K562 (cell line): ENCODE measurements at regions not wholly inside any gene's neighbourhood (a gene's known extent, or its start where the extent isn't known, plus 50 kb on each side); places are given as distances from the start of the nearest gene placed in this dataset.

Experiments used
- COPS2 ChIP-seq: fragments of 450-650 bp; conservative IDR thresholded peaks from 2 replicates; pipeline ENCODE4 v1.6.1; 2016; ENCODE audit warnings: mild to moderate bottlenecking, moderate library complexity
- MGA ChIP-seq: fragments of 450-650 bp; IDR thresholded peaks from 2 replicates; pipeline ENCODE4 v1.6.1; 2016; ENCODE audit warnings: mild to moderate bottlenecking, moderate library complexity
- ZNF318 ChIP-seq, 2 experiments: fragments of 450-650 bp; IDR thresholded peaks; 2 replicates each; pipeline ENCODE4 v1.6.1; 2016; ENCODE audit warnings: mild to moderate bottlenecking in 2 of 2, borderline replicate concordance in 1 of 2, low read depth in 1 of 2, moderate library complexity in 1 of 2

DNA sequence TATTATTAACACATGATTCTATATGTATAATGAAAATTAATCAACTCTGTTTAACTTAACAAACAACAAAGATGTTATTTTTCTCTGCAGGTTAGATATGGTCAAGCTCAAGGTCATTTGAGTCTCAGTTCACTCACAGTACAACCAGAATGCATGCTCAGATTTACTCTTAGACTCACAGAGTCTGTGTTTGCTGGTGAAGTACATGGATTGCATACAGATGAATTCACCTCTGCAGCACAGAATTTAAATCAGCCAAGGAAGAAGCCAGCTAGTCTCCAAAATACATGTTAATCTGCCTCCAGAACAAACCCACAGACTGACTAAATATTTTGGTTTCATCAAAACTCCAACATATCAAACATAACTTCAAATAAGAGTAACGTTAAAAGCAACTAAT lies 424.5 kb downstream of the RAD51AP2 start (continued):
- TF ChIP-seq MGA (no peak), ZNF318 (IDR thresholded peaks at IDR 0.05; ENCODE audit: borderline replicate concordance in 1 of 2, low read depth in 1 of 2) (no peak), COPS2 (no peak)
